GM12878 (cell line): ENCODE measurements at regions not wholly inside any gene's neighbourhood (a gene's known extent, or its start where the extent isn't known, plus 50 kb on each side); places are given as distances from the start of the nearest gene placed in this dataset.

Source experiments
- ATAC-seq: fragments of 200-7000 bp; cut with Tn5 transposase; 3 replicates; pipeline ENCODE4 v1.9.1; 2020; ENCODE audit warnings: mild to moderate bottlenecking, moderate library complexity
- BruUV-seq: library from RNA; stranded (reverse); fragments of 400-500 nt; replicated peaks from 2 replicates; lab custom pipeline; 2021; lab: Mats Ljungman, UMichigan
- CTCF ChIA-PET: fragments of 300-600 bp; sonication (Branson Sonifier 250); formaldehyde crosslinking; extraction: SDS; loops from one replicate; lab custom pipeline; 2021; ENCODE audit warnings: inconsistent platforms; lab: Yijun Ruan, JAX
- POLR2A ChIA-PET: fragments of 350-600 bp; formaldehyde crosslinking; extraction: SDS; loops from one replicate; lab custom pipeline; 2021; ENCODE audit warnings: inconsistent platforms; lab: Charles Lee
- RAD21 ChIA-PET: fragments of 300-600 bp; sonication (Branson Sonifier 250); formaldehyde crosslinking; loops from one replicate; lab custom pipeline; 2023; ENCODE audit warnings: antibody characterized with exemption; ENCODE audit not compliant: unreplicated experiment; lab: Charles Lee
- SMC1A ChIA-PET: fragments of 300-600 bp; sonication (Branson Sonifier 250); formaldehyde crosslinking; loops from one replicate; lab custom pipeline; 2023; ENCODE audit not compliant: unreplicated experiment, uncharacterized antibody; lab: Charles Lee
- DNase-seq: peaks from one replicate; pipeline ENCODE4 v3.0.0-alpha.2; 2011; ENCODE audit warnings: low read depth, low spot score
- FAIRE-seq: peaks from 3 replicates; lab custom pipeline; 2011; peaks lifted over from hg19 to GRCh38; lab: Jason Lieb, UNC
- H2AFZ ChIP-seq: 2 replicates; pipeline ENCODE4 v1.6.0; 2011; ENCODE audit warnings: low read depth, low read length, control low read depth; ENCODE audit not compliant: control insufficient read depth
- H3K27ac ChIP-seq: 2 replicates; pipeline ENCODE4 v1.5.1; 2011; ENCODE audit warnings: control low read depth; ENCODE audit not compliant: control insufficient read depth, insufficient read depth
- H3K27me3 ChIP-seq, 2 experiments: replicated peaks in 1 of 2; 2 replicates each; pipeline versions ENCODE4 v1.6.0 to v1.6.1; 2011; ENCODE audit warnings: low read length in 1 of 2; ENCODE audit not compliant: control insufficient read depth in 2 of 2, insufficient read depth in 2 of 2
- H3K36me3 ChIP-seq, 2 experiments: 2 replicates each; pipeline ENCODE4 v1.5.1; 2011; ENCODE audit warnings: low read length in 1 of 2; ENCODE audit not compliant: control insufficient read depth in 2 of 2, insufficient read depth in 2 of 2
- H3K4me1 ChIP-seq: 2 replicates; pipeline ENCODE4 v1.6.1; 2011; ENCODE audit warnings: mild to moderate bottlenecking, low read length, moderate library complexity, mixed read lengths; ENCODE audit not compliant: control insufficient read depth, insufficient read depth
- H3K4me2 ChIP-seq: 2 replicates; pipeline ENCODE4 v1.6.0; 2011; ENCODE audit warnings: control low read depth; ENCODE audit not compliant: control insufficient read depth, insufficient read depth
- H3K4me3 ChIP-seq: fragments of 200-600 bp; sonication (generic); 2 replicates; pipeline ENCODE4 v1.5.1; 2016
- H3K79me2 ChIP-seq: 2 replicates; pipeline ENCODE4 v1.6.0; 2011; ENCODE audit warnings: low read length; ENCODE audit not compliant: control insufficient read depth, insufficient read depth
- H3K9ac ChIP-seq: 2 replicates; pipeline ENCODE4 v1.8.0; 2011; ENCODE audit warnings: low read length, control low read depth, mixed read lengths; ENCODE audit not compliant: control insufficient read depth, insufficient read depth
- H3K9me3 ChIP-seq: replicated peaks from 3 replicates; pipeline ENCODE4 v1.5.1; 2011; ENCODE audit warnings: mild to moderate bottlenecking, low read length; ENCODE audit not compliant: control insufficient read depth, insufficient read depth
- H4K20me1 ChIP-seq: 2 replicates; pipeline ENCODE4 v1.6.0; 2011; ENCODE audit not compliant: control insufficient read depth, insufficient read depth
- BRCA1 ChIP-seq: IDR thresholded peaks from 2 replicates; pipeline ENCODE4 v1.6.1; 2011; ENCODE audit warnings: low read depth, low read length, improper control_type of control experiment
- HCFC1 ChIP-seq: fragments of 150-350 bp; IDR thresholded peaks from 2 replicates; pipeline ENCODE4 v1.6.1; 2014; ENCODE audit warnings: low read length
- NFYA ChIP-seq: IDR thresholded peaks from 2 replicates; pipeline ENCODE4 v1.6.1; 2011; ENCODE audit warnings: low read depth, mild to moderate bottlenecking, low read length, improper control_type of control experiment, borderline replicate concordance
- NKRF ChIP-seq: fragments of 450-650 bp; conservative IDR thresholded peaks from 2 replicates; pipeline ENCODE4 v1.6.1; 2017; ENCODE audit warnings: mild to moderate bottlenecking, moderate library complexity
- PKNOX1 ChIP-seq: fragments of 450-650 bp; IDR thresholded peaks from 2 replicates; pipeline ENCODE4 v1.6.1; 2016; ENCODE audit warnings: mild to moderate bottlenecking
- USF2 ChIP-seq: IDR thresholded peaks from 2 replicates; pipeline ENCODE4 v1.6.1; 2011; ENCODE audit warnings: low read depth, low read length, improper control_type of control experiment, borderline replicate concordance
- ZNF207 ChIP-seq: fragments of 450-650 bp; IDR thresholded peaks from 2 replicates; pipeline ENCODE4 v1.6.1; 2014; ENCODE audit warnings: antibody characterized with exemption, mild to moderate bottlenecking, borderline replicate concordance
- WGBS: methylation state at CpG from one replicate; pipeline ENCODE4 v1.1.6; 2016; ENCODE audit warnings: low lambda C conversion rate; ENCODE audit not compliant: insufficient replicate concordance, insufficient coverage; ENCODE audit errors: missing lambda C conversion rate; 5-methylcytosine and 5-hydroxymethylcytosine counted together
- in situ Hi-C: fragments of 300-500 bp; cut with MboI; formaldehyde crosslinking; loops from 9 replicates; pipeline ENCODE4 v1.14.3; 2018; ENCODE audit warnings: mixed read lengths
- intact Hi-C: fragments of 100-400 bp; cut with micrococcal nuclease; formaldehyde crosslinking; loops from one replicate; pipeline ENCODE4 v1.14.2; 2022; ENCODE audit not compliant: unreplicated experiment

GRCh38 chr21:19405326-19405725, 1001.7 kb upstream of the TMPRSS15 start:
- no peak overlapping the region for H3K4me2 ChIP-seq
- SMC1A ChIA-PET: interaction anchor here (1.0 to 1.5 kb wide), 6 partner anchors 9 to 48 kb away, joined by 3 to 4 read pairs (median 4); no protein-coding TSS in a partner anchor
- H4K20me1 ChIP-seq: no peaks in the 10 kb centered on the region
- CTCF ChIA-PET: no interaction called here
- in situ Hi-C loops (no loop called here), intact Hi-C loops (loop anchor here (5.0 kb wide), 1 partner anchor 43 kb away; no protein-coding TSS in a partner anchor)
- H3K36me3 ChIP-seq: no peaks in the 10 kb centered on the region
- no peak overlapping the region for H3K4me3 ChIP-seq
- DNase-seq: no peak
- no peaks in the 10 kb centered on the region for H3K79me2 ChIP-seq
- POLR2A ChIA-PET: no interaction called here
- peak; percentile 55 for ATAC-seq
- H3K27ac ChIP-seq: no peak overlapping the region
- FAIRE-seq: no peak
- RAD21 ChIA-PET: interaction anchor here (1.0 to 1.5 kb wide), 5 partner anchors 9 to 39 kb away, joined by 3 to 6 read pairs (median 3); no protein-coding TSS in a partner anchor
- no peaks in the 10 kb centered on the region for H3K27me3 ChIP-seq
- H3K9ac ChIP-seq: no peak overlapping the region
- no peaks in the 10 kb centered on the region for H3K9me3 ChIP-seq
- TF ChIP-seq NFYA (no peak), HCFC1 (no peak), ZNF207 (no peak), NKRF (no peak), PKNOX1 (peak; percentile 86), USF2 (no peak), BRCA1 (no peak)
- BruUV-seq: no TSS peak
- 28% methylated on average over 2 of the region's 2 CpGs for WGBS
- H2AFZ ChIP-seq: no peak overlapping the region
- H3K4me1 ChIP-seq: no peaks in the 10 kb centered on the region
